ENCODE measurements at regions not wholly inside any gene's neighbourhood (a gene's known extent, or its start where the extent isn't known, plus 50 kb on each side); places are given as distances from the start of the nearest gene placed in this dataset.
"Not testable (repeated sequence)": the region's sequence is repeated elsewhere in the genome, so short reads cannot be mapped to it uniquely, and the experiment has no call there.

- no peak for TF ChIP-seq CTCF (IDR thresholded peaks at IDR 0.05)
- TF ChIP-seq POLR2A (IDR thresholded peaks at IDR 0.05) = no peak
- no peak for DNase-seq
- Histone ChIP-seq H3K27ac (no peak overlapping the region), H3K4me1 (no peaks in the 10 kb centered on the region), H3K9me3 (no peaks in the 10 kb centered on the region), H3K36me3 (no peaks in the 10 kb centered on the region), H3K4me3 (no peak overlapping the region), H3K27me3 (no peaks in the 10 kb centered on the region)
These were observed 1544.1 kb downstream of the REEP3 start for GRCh38 chr10:65065278-65065677.

- Histone ChIP-seq H3K27ac (no peak overlapping the region), H3K27me3 (no peaks in the 10 kb centered on the region), H3K4me3 (no peak overlapping the region), H3K4me1 (no peaks in the 10 kb centered on the region), H3K36me3 (no peaks in the 10 kb centered on the region), H3K9me3 (peaks cover 0 to 4% (median 0%) of the 10 kb centered on the region in 4 donors)
- DNase-seq = no peak
- TF ChIP-seq POLR2A (IDR thresholded peaks at IDR 0.05) (no peak), CTCF (IDR thresholded peaks at IDR 0.05) (no peak)
These were observed 1562.0 kb downstream of the REEP3 start for GRCh38 chr10:65083222-65083621.

DNA sequence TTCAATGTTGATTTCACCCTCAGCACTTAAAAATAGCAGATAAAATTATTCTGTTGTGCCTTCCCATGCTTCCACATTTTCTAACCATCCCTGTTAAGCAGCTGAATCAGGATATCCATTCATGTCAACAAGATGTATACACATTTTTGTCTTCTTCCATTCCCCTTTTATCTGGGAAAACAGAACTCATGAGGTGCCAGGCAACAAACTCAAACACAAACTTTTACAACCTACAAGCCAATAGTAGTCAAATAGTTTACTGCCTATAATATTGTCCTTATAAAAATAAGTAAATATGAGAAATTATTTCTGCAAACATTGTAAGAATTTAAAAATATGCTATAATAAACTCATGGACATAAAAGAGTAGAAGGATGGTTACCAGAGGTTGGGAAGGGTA lies 1569.8 kb downstream of the REEP3 start:
- DNase-seq = no peak
- H3K9me3 ChIP-seq = no peaks in the 10 kb centered on the region
- TF ChIP-seq CTCF (IDR thresholded peaks at IDR 0.05) (no peak), POLR2A (IDR thresholded peaks at IDR 0.05) (no peak)
- H3K4me1 ChIP-seq = no peaks in the 10 kb centered on the region
- no peak overlapping the region for H3K4me3 ChIP-seq
- no peaks in the 10 kb centered on the region for H3K27me3 ChIP-seq
- H3K36me3 ChIP-seq = no peaks in the 10 kb centered on the region
- no peak overlapping the region for H3K27ac ChIP-seq

GRCh38 chr10:65100146-65100545 lies 1578.9 kb downstream of the REEP3 start:
- TF ChIP-seq POLR2A (IDR thresholded peaks at IDR 0.05) = no peak
- no peak for TF ChIP-seq CTCF (IDR thresholded peaks at IDR 0.05)
- no peak overlapping the region for H3K4me3 ChIP-seq
- no peak for DNase-seq

GRCh38 chr10:65100881-65101280 lies 1579.7 kb downstream of the REEP3 start:
- not testable (repeated sequence) for H3K27me3 ChIP-seq, H3K9me3 ChIP-seq, H3K27ac ChIP-seq, H3K4me3 ChIP-seq, H3K4me1 ChIP-seq, DNase-seq, H3K36me3 ChIP-seq

More at GRCh38 chr10:65100146-65100545, 1578.9 kb downstream of the REEP3 start:
- H3K9me3 ChIP-seq = no peaks in the 10 kb centered on the region
- no peaks in the 10 kb centered on the region for H3K4me1 ChIP-seq
- H3K27ac ChIP-seq = no peak overlapping the region
- no peaks in the 10 kb centered on the region for H3K27me3 ChIP-seq
- H3K36me3 ChIP-seq = no peaks in the 10 kb centered on the region

- Histone ChIP-seq H3K4me3 (no peak overlapping the region), H3K36me3 (no peaks in the 10 kb centered on the region), H3K4me1 (no peaks in the 10 kb centered on the region), H3K27me3 (no peaks in the 10 kb centered on the region), H3K9me3 (no peaks in the 10 kb centered on the region), H3K27ac (no peak overlapping the region)
- TF ChIP-seq CTCF (IDR thresholded peaks at IDR 0.05) = no peak
- no peak for TF ChIP-seq POLR2A (IDR thresholded peaks at IDR 0.05)
- no peak for DNase-seq
These were observed 1588.8 kb downstream of the REEP3 start for GRCh38 chr10:65110009-65110408.

GRCh38 chr10:65111059-65111458 lies 1589.9 kb downstream of the REEP3 start:
- not testable (repeated sequence) for DNase-seq, H3K4me3 ChIP-seq, H3K9me3 ChIP-seq, H3K4me1 ChIP-seq, H3K27me3 ChIP-seq, H3K36me3 ChIP-seq, H3K27ac ChIP-seq

Data from Peyer's patch (tissue), 4 donors.